ENCODE measurements at regions not wholly inside any gene's neighbourhood (a gene's known extent, or its start where the extent isn't known, plus 50 kb on each side); places are given as distances from the start of the nearest gene placed in this dataset.

GRCh38 chr4:134401798-134402197, 200.2 kb upstream of the PABPC4L start:
- ATAC-seq = no peak

GRCh38 chr4:134393592-134393991, 192.0 kb upstream of the PABPC4L start:
- Mint-ChIP-seq H3K4me1 (no peaks in the 10 kb centered on the region), H3K27me3 (no peaks in the 10 kb centered on the region), H3K4me3 (no peak overlapping the region), H3K9me3 (peaks cover 15% of the 10 kb centered on the region), H3K27ac (no peak overlapping the region), H3K36me3 (ENCODE audit: low read depth) (no peaks in the 10 kb centered on the region)
- ATAC-seq (no peak), DNase-seq (no peak)

More at GRCh38 chr4:134401798-134402197, 200.2 kb upstream of the PABPC4L start:
- no peaks in the 10 kb centered on the region for H3K36me3 Mint-ChIP-seq (ENCODE audit: low read depth)
- no peaks in the 10 kb centered on the region for H3K27me3 Mint-ChIP-seq
- DNase-seq = no peak
- H3K4me3 Mint-ChIP-seq = no peak overlapping the region
- no peak overlapping the region for H3K27ac Mint-ChIP-seq
- H3K4me1 Mint-ChIP-seq = no peaks in the 10 kb centered on the region
- H3K9me3 Mint-ChIP-seq = peaks cover 8% of the 10 kb centered on the region

DNA sequence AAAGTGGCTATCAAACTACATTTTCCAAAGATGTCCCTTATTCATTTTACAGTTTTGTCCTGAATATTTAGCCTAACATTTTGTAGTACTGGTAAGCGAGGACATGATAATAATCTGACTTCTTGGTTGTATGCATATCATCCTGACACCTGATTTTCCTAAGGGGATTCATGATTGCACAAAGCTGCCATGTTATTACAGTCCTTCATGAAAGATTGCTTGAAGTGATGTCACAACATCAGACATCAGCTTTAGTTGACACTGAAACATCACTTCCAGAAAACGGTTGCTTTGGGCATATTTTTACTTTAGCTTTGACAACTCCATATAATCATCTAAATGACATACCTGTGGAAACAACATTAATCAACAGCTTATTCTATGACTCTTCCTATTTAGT, 188.7 kb upstream of the PABPC4L start:
- Mint-ChIP-seq H3K9me3 (peaks cover 5% of the 10 kb centered on the region), H3K36me3 (ENCODE audit: low read depth) (no peaks in the 10 kb centered on the region), H3K27me3 (no peaks in the 10 kb centered on the region), H3K4me1 (no peaks in the 10 kb centered on the region), H3K27ac (no peak overlapping the region), H3K4me3 (no peak overlapping the region)
- no peak for DNase-seq
- no peak for ATAC-seq

- ATAC-seq = no peak
- H3K27me3 Mint-ChIP-seq = no peaks in the 10 kb centered on the region
- no peaks in the 10 kb centered on the region for H3K36me3 Mint-ChIP-seq (ENCODE audit: low read depth)
- H3K9me3 Mint-ChIP-seq = peaks cover 5% of the 10 kb centered on the region
- DNase-seq = no peak
- no peak overlapping the region for H3K4me3 Mint-ChIP-seq
- H3K27ac Mint-ChIP-seq = no peak overlapping the region
- no peaks in the 10 kb centered on the region for H3K4me1 Mint-ChIP-seq
These were observed 186.8 kb upstream of the PABPC4L start for GRCh38 chr4:134388351-134388750.

GRCh38 chr4:134382478-134383227, 181.1 kb upstream of the PABPC4L start:
- DNase-seq (no peak), ATAC-seq (no peak)
- H3K27ac Mint-ChIP-seq = no peak overlapping the region
- no peaks in the 10 kb centered on the region for H3K4me1 Mint-ChIP-seq
- H3K9me3 Mint-ChIP-seq = no peaks in the 10 kb centered on the region
- H3K4me3 Mint-ChIP-seq = no peak overlapping the region
- no peaks in the 10 kb centered on the region for H3K27me3 Mint-ChIP-seq
- no peaks in the 10 kb centered on the region for H3K36me3 Mint-ChIP-seq (ENCODE audit: low read depth)

GRCh38 chr4:134375775-134376174, 174.2 kb upstream of the PABPC4L start:
- Mint-ChIP-seq H3K4me1 (no peaks in the 10 kb centered on the region), H3K27ac (no peak overlapping the region), H3K36me3 (ENCODE audit: low read depth) (no peaks in the 10 kb centered on the region), H3K4me3 (no peak overlapping the region), H3K27me3 (no peaks in the 10 kb centered on the region), H3K9me3 (peaks cover 9% of the 10 kb centered on the region)
- DNase-seq (no peak), ATAC-seq (no peak)

- Mint-ChIP-seq H3K4me3 (no peak overlapping the region), H3K27me3 (no peaks in the 10 kb centered on the region), H3K36me3 (ENCODE audit: low read depth) (no peaks in the 10 kb centered on the region), H3K27ac (no peak overlapping the region), H3K9me3 (peaks cover 9% of the 10 kb centered on the region), H3K4me1 (no peaks in the 10 kb centered on the region)
- DNase-seq (no peak), ATAC-seq (no peak)
These were observed 164.3 kb upstream of the PABPC4L start for GRCh38 chr4:134365852-134366251.

DNA sequence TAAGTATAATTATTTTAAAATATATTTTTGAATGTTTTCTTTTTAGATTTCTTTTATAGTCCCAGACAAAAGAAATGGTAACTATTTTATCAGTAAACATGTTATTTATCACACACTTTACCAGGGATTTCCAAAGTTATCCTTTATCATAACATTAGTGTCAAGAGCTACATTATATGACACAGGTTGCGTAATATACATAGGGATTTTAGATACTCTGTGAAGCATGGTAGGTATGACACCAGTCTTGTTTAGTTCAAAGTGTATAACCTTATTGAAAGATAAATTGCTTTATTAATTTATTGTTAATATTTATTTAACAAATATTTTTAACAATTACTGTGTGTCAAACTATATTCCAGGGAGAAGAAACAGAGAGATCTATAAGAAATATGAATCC, 163.3 kb upstream of the PABPC4L start:
- Mint-ChIP-seq H3K27me3 (no peaks in the 10 kb centered on the region), H3K27ac (no peak overlapping the region), H3K4me1 (no peaks in the 10 kb centered on the region), H3K4me3 (no peak overlapping the region), H3K36me3 (ENCODE audit: low read depth) (no peaks in the 10 kb centered on the region), H3K9me3 (peaks cover 9% of the 10 kb centered on the region)
- DNase-seq = no peak
- no peak for ATAC-seq

- Mint-ChIP-seq H3K27ac (no peak overlapping the region), H3K36me3 (ENCODE audit: low read depth) (no peaks in the 10 kb centered on the region), H3K9me3 (peaks cover 6% of the 10 kb centered on the region), H3K27me3 (no peaks in the 10 kb centered on the region), H3K4me3 (no peak overlapping the region), H3K4me1 (no peaks in the 10 kb centered on the region)
- no peak for DNase-seq
- no peak for ATAC-seq
These were observed 143.7 kb upstream of the PABPC4L start for GRCh38 chr4:134345244-134345643.

GRCh38 chr4:134343656-134344055, 142.1 kb upstream of the PABPC4L start:
- Mint-ChIP-seq H3K36me3 (ENCODE audit: low read depth) (no peaks in the 10 kb centered on the region), H3K27ac (no peak overlapping the region), H3K9me3 (peaks cover 6% of the 10 kb centered on the region), H3K4me1 (no peaks in the 10 kb centered on the region), H3K4me3 (no peak overlapping the region), H3K27me3 (no peaks in the 10 kb centered on the region)
- no peak for DNase-seq
- ATAC-seq = no peak

DNA sequence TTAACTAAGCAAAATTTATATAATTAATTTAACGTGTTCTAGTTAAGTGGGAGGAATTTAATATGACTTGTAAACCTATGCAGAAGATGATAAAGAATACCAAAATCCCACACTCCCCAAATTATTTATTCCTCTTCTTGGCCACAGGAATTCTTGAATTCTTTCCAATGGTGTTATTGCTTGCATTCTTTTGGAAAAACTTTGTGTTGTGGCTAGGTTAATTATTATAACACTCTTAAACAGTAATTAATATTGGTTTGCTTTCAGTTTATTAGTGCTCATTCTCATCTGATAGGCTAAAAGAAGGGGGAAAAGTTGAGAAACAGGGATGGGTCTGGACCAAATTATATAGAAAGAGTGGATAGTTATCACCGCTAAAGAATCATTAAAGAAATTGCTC, 141.5 kb upstream of the PABPC4L start:
- Mint-ChIP-seq H3K4me3 (no peak overlapping the region), H3K4me1 (no peaks in the 10 kb centered on the region), H3K27ac (no peak overlapping the region), H3K36me3 (ENCODE audit: low read depth) (no peaks in the 10 kb centered on the region), H3K27me3 (no peaks in the 10 kb centered on the region), H3K9me3 (peaks cover 6% of the 10 kb centered on the region)
- no peak for ATAC-seq
- DNase-seq = no peak

DNA sequence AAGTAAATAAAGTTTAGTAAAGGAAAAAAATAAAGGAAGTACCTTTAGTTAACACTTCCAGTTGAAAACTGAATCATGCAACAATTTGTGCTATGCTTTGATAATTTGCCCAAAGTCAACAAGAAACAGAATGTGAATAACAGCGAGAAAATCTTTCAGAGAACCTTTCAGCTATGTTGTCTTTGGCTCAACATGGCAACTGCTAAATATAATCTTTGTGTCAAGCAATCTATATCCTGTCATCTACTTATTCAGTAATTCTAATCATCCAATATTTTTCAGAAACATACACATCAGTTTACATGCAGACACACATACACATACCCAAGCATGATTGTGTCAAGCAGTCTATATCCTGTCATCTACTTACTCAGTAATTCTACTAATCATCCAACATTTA, 136.0 kb upstream of the PABPC4L start:
- H3K4me3 Mint-ChIP-seq = no peak overlapping the region
- H3K27ac Mint-ChIP-seq = no peak overlapping the region
- no peaks in the 10 kb centered on the region for H3K4me1 Mint-ChIP-seq
- no peaks in the 10 kb centered on the region for H3K36me3 Mint-ChIP-seq (ENCODE audit: low read depth)
- H3K27me3 Mint-ChIP-seq = no peaks in the 10 kb centered on the region
- no peak for DNase-seq
- no peaks in the 10 kb centered on the region for H3K9me3 Mint-ChIP-seq
- no peak for ATAC-seq

GRCh38 chr4:134328741-134329140, 127.2 kb upstream of the PABPC4L start:
- ATAC-seq (no peak), DNase-seq (no peak)
- no peaks in the 10 kb centered on the region for H3K4me1 Mint-ChIP-seq
- no peaks in the 10 kb centered on the region for H3K36me3 Mint-ChIP-seq (ENCODE audit: low read depth)
- no peak overlapping the region for H3K4me3 Mint-ChIP-seq
- peaks cover 12% of the 10 kb centered on the region for H3K9me3 Mint-ChIP-seq
- H3K27ac Mint-ChIP-seq = no peak overlapping the region
- no peaks in the 10 kb centered on the region for H3K27me3 Mint-ChIP-seq

DNA sequence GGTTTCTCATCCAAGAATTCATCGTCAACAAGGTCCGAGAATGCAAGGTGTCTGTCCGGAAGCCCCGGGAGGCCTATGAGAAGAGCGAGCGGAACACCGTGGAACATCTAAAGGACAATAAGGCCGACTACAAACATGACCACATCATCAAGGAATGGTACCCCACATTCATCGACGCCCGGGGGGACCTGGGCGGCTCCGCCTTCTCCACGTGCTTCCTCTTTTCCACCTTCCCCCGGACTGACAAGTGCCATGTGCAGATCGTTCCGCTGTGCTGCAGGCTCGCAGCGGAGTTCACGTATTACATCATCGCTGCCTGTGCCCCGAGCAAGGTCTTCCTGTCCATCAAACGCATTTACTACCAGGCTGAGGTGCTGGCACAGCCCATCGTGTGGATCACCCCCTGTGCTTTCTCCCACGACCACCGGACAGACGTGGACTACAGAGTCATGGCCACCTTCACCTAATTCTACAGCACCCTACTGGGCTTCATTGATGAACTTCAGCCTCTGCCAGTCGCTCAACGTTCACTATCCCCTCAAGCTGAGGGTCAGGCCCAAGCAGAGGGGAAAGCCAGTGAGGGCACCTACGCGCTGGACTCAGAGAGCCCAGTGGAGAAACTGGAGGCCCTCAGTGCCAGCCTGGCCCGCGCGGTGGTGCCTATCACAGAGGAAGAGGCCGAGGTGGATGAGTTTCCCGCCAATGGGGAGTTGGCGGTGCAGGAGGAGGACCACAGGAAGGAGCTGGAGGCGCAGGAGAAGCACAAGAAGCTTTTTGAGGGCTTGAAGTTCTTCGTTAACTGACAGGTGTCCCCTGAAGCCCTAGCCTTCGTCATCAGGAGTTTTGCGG, 125.9 kb upstream of the PABPC4L start:
- no peaks in the 10 kb centered on the region for H3K27me3 Mint-ChIP-seq
- no peak overlapping the region for H3K4me3 Mint-ChIP-seq
- H3K27ac Mint-ChIP-seq = no peak overlapping the region

DNA sequence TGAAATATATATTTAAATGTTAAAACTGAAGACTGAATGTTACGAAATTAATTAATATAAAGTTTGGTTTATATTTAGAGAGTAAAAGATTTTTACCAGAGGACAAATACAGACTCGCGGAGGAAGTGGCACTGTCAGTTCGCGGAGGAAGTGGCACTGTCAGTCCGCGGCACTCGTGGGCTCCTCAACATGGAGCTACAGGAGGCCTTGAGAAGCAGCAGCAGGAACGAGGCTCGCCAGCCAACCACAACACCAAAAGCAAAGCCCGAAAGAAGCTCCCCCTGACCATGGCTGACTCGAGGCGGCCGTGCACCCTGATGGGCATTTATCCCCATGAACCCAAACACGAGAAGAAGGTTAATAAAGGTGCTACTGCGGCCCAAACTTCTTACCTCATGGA, 125.3 kb upstream of the PABPC4L start:
- H3K9me3 Mint-ChIP-seq = peaks cover 12% of the 10 kb centered on the region
- ATAC-seq (no peak), DNase-seq (no peak)
- no peak overlapping the region for H3K27ac Mint-ChIP-seq
- H3K4me3 Mint-ChIP-seq = no peak overlapping the region
- H3K27me3 Mint-ChIP-seq = no peaks in the 10 kb centered on the region
- H3K4me1 Mint-ChIP-seq = no peaks in the 10 kb centered on the region
- no peaks in the 10 kb centered on the region for H3K36me3 Mint-ChIP-seq (ENCODE audit: low read depth)

More for the DNA sequence above, 125.9 kb upstream of the PABPC4L start:
- Mint-ChIP-seq H3K9me3 (peaks cover 12% of the 10 kb centered on the region), H3K36me3 (ENCODE audit: low read depth) (no peaks in the 10 kb centered on the region), H3K4me1 (no peaks in the 10 kb centered on the region)
- ATAC-seq (no peak), DNase-seq (no peak)
